Pancreas (tissue), 10 donors: ENCODE measurements at regions not wholly inside any gene's neighbourhood (a gene's known extent, or its start where the extent isn't known, plus 50 kb on each side); places are given as distances from the start of the nearest gene placed in this dataset.

Experiments used
- ATAC-seq, 4 donors: fragments of 200-7000 bp; cut with Tn5 transposase; one replicate each; pipeline versions ENCODE4 v1.8.0 to v1.9.1; 2020; ENCODE audit warnings: mild to moderate bottlenecking in 4 of 4, moderate library complexity in 4 of 4
- DNase-seq, 6 donors: peaks; one replicate each; pipeline ENCODE4 v3.0.0-alpha.2; 2020
- FAIRE-seq: peaks from 2 replicates; lab custom pipeline; 2012; peaks lifted over from hg19 to GRCh38; lab: Jason Lieb, UNC
- H3K27ac ChIP-seq, 4 donors: fragments of 200-600 bp; sonication (generic); 1 replicate in 3 of 4; 2 replicates in 1 of 4; pipeline versions ENCODE4 v1.5.0 to v1.8.0; 2020
- H3K27me3 ChIP-seq, 4 donors: fragments of 200-600 bp; one replicate each; pipeline ENCODE4 v1.8.0; 2021
- H3K36me3 ChIP-seq, 3 donors: fragments of 200-600 bp; sonication (generic) in 1 of 3; one replicate each; pipeline versions ENCODE4 v1.5.0 to v1.8.0; 2020 to 2021
- H3K4me1 ChIP-seq, 3 donors: fragments of 200-600 bp; one replicate each; pipeline ENCODE4 v1.8.0; 2021
- H3K4me3 ChIP-seq, 4 donors: fragments of 200-600 bp; sonication (generic) in 2 of 4; one replicate each; pipeline versions ENCODE4 v1.5.0 to v1.8.0; 2020 to 2021
- H3K9me3 ChIP-seq, 4 donors: fragments of 200-600 bp; one replicate each; pipeline ENCODE4 v1.8.0; 2021
- CTCF ChIP-seq, 4 donors: fragments of 200-600 bp; sonication (generic) in 3 of 4; IDR thresholded peaks; one replicate each; pipeline versions ENCODE4 v1.5.0 to v1.8.0; 2021; ENCODE audit warnings: antibody characterized with exemption in 4 of 4
- WGBS, 2 donors: extraction: QIAGEN DNeasy Blood & Tissue Kit; methylation state at CpG; one replicate each; pipeline ENCODE4 v1.1.7; 2013; 5-methylcytosine and 5-hydroxymethylcytosine counted together
- intact Hi-C, 3 donors: fragments of 100-400 bp; cut with DNase I; formaldehyde crosslinking; loops; one replicate each; pipeline versions ENCODE4 v1.11.1 to v1.14.2; 2022
- donor health status: healthy with polysubstance abuse.
- donor health status: DM: no; HTN: no; CAD: no; lungs with moderate emphysema.
- donor health status: DM: no; HTN: no; CAD: no.
- donor health status: control.
- donor health status: control.
- donor health status: Bipolar disorder and iron deficiency.
- donor health status: DM: yes; HTN: yes; CAD: no.
- donor health status: DM: no; HTN: no; CAD: no.
- donor health status: DM: no; HTN: no; CAD: no.
- donor health status: DM: yes; HTN: yes; CAD: no.

GRCh38 chr18:60277855-60278480, 94.6 kb downstream of the MC4R start:
- H3K4me1 ChIP-seq, result no peaks in the 10 kb centered on the region
- no peak for TF ChIP-seq CTCF (IDR thresholded peaks at IDR 0.05)
- no peak for FAIRE-seq

GRCh38 chr18:60267391-60268058, 105.0 kb downstream of the MC4R start:
- WGBS, 2 donors, result 53 to 67% methylated on average over 4 of the region's 4 CpGs
- Histone ChIP-seq H3K9me3 (no peaks in the 10 kb centered on the region), H3K4me1 (no peaks in the 10 kb centered on the region), H3K36me3 (no peaks in the 10 kb centered on the region), H3K27ac (no peak overlapping the region), H3K4me3 (no peak overlapping the region), H3K27me3 (no peaks in the 10 kb centered on the region)
- intact Hi-C loops, result no loop called here
- no peak for ATAC-seq
- DNase-seq, result no peak
- TF ChIP-seq CTCF (IDR thresholded peaks at IDR 0.05), result no peak
- no peak for FAIRE-seq

More at GRCh38 chr18:60277855-60278480, 94.6 kb downstream of the MC4R start:
- no peak overlapping the region for H3K27ac ChIP-seq
- H3K9me3 ChIP-seq, result no peaks in the 10 kb centered on the region
- DNase-seq, result no peak
- H3K36me3 ChIP-seq, result no peaks in the 10 kb centered on the region
- 15 to 27% methylated on average over 4 of the region's 4 CpGs for WGBS, 2 donors
- no peaks in the 10 kb centered on the region for H3K27me3 ChIP-seq
- no peak for ATAC-seq
- H3K4me3 ChIP-seq, result no peak overlapping the region
- intact Hi-C loops, result no loop called here

- H3K9me3 ChIP-seq, result no peaks in the 10 kb centered on the region
- intact Hi-C loops, result no loop called here
- no peaks in the 10 kb centered on the region for H3K27me3 ChIP-seq
- H3K36me3 ChIP-seq, result no peaks in the 10 kb centered on the region
- FAIRE-seq (no peak), ATAC-seq (no peak), DNase-seq (no peak)
- no peak overlapping the region for H3K27ac ChIP-seq
- WGBS, 2 donors, result 27 to 37% methylated on average over 5 of the region's 5 CpGs
- no peak for TF ChIP-seq CTCF (IDR thresholded peaks at IDR 0.05)
- no peaks in the 10 kb centered on the region for H3K4me1 ChIP-seq
- H3K4me3 ChIP-seq, result no peak overlapping the region
Measured at GRCh38 chr18:60266558-60266957, 106.0 kb downstream of the MC4R start.

- H3K36me3 ChIP-seq, result no peaks in the 10 kb centered on the region
- H3K9me3 ChIP-seq, result no peaks in the 10 kb centered on the region
- DNase-seq, result no peak
- TF ChIP-seq CTCF (IDR thresholded peaks at IDR 0.05), result no peak
- intact Hi-C loops, result no loop called here
- no peaks in the 10 kb centered on the region for H3K27me3 ChIP-seq
- no peak overlapping the region for H3K4me3 ChIP-seq
- H3K27ac ChIP-seq, result no peak overlapping the region
- FAIRE-seq, result no peak
- 67 to 79% methylated on average over 6 of the region's 6 CpGs for WGBS, 2 donors
- H3K4me1 ChIP-seq, result no peaks in the 10 kb centered on the region
- ATAC-seq, result no peak
Measured at GRCh38 chr18:60259052-60259681, 113.4 kb downstream of the MC4R start.

GRCh38 chr18:60249388-60249787, 123.2 kb downstream of the MC4R start:
- no peaks in the 10 kb centered on the region for H3K36me3 ChIP-seq
- H3K27me3 ChIP-seq, result no peaks in the 10 kb centered on the region
- 85 to 91% methylated on average over 8 of the region's 8 CpGs for WGBS, 2 donors
- no peaks in the 10 kb centered on the region for H3K4me1 ChIP-seq
- no peak overlapping the region for H3K27ac ChIP-seq
- no peak for FAIRE-seq
- no peak for ATAC-seq
- no peak for DNase-seq
- no peaks in the 10 kb centered on the region for H3K9me3 ChIP-seq
- intact Hi-C loops, result no loop called here
- H3K4me3 ChIP-seq, result no peak overlapping the region
- TF ChIP-seq CTCF (IDR thresholded peaks at IDR 0.05), result no peak
